Body of pancreas (tissue), 4 donors: ENCODE measurements at regions not wholly inside any gene's neighbourhood (a gene's known extent, or its start where the extent isn't known, plus 50 kb on each side); places are given as distances from the start of the nearest gene placed in this dataset.

Source experiments
- CTCF ChIP-seq, 7 experiments: fragments of 450-650 bp in 4 of 7; fragments of 200-600 bp in 3 of 7; sonication (generic) in 3 of 7; IDR thresholded peaks; one replicate each; pipeline ENCODE4 v1.5.1; 2016 to 2019; ENCODE audit warnings: antibody characterized with exemption in 7 of 7
- POLR2A ChIP-seq, 3 donors: fragments of 450-650 bp; IDR thresholded peaks; one replicate each; pipeline ENCODE4 v1.6.1; 2016; ENCODE audit warnings: antibody characterized with exemption in 3 of 3, mild to moderate bottlenecking in 2 of 3

- no peak for TF ChIP-seq CTCF (IDR thresholded peaks at IDR 0.05)
- no peak for TF ChIP-seq POLR2A (IDR thresholded peaks at IDR 0.05)
Measured at GRCh38 chr3:157650172-157650571, 147.0 kb upstream of the VEPH1 start.
